Lower leg skin (tissue), 4 donors: ENCODE measurements at regions not wholly inside any gene's neighbourhood (a gene's known extent, or its start where the extent isn't known, plus 50 kb on each side); places are given as distances from the start of the nearest gene placed in this dataset.

Experiments used
- DNase-seq, 2 donors: peaks; one replicate each; pipeline ENCODE4 v3.0.0-alpha.2; 2019; ENCODE audit warnings: low spot score in 2 of 2
- H3K4me3 ChIP-seq: fragments of 200-600 bp; sonication (generic); 2 replicates; pipeline ENCODE4 v1.5.1; 2017; ENCODE audit warnings: mild to moderate bottlenecking, low read depth; ENCODE audit not compliant: poor library complexity, severe bottlenecking
- CTCF ChIP-seq, 3 donors: fragments of 450-650 bp; IDR thresholded peaks; one replicate each; pipeline ENCODE4 v1.5.1; 2016; ENCODE audit warnings: antibody characterized with exemption in 3 of 3, mild to moderate bottlenecking in 3 of 3, moderate library complexity in 2 of 3
- POLR2A ChIP-seq, 2 donors: fragments of 450-650 bp; IDR thresholded peaks; one replicate each; pipeline ENCODE4 v1.6.1; 2016 to 2017; ENCODE audit warnings: antibody characterized with exemption in 2 of 2, mild to moderate bottlenecking in 1 of 2, moderate library complexity in 1 of 2
- WGBS, 2 donors: methylation state at CpG; one replicate each; pipeline ENCODE4 v1.1.5; 2018; 5-methylcytosine and 5-hydroxymethylcytosine counted together
- intact Hi-C: fragments of 100-400 bp; cut with DNase I; formaldehyde crosslinking; loops from one replicate; pipeline ENCODE4 v1.15.0; 2023; ENCODE audit warnings: low total_unique reads

GRCh38 chr2:106972782-106973181, 86.8 kb upstream of the ST6GAL2 start:
- WGBS, 2 donors = 70 to 79% methylated on average over 2 of the region's 2 CpGs
- no peak overlapping the region for H3K4me3 ChIP-seq
- TF ChIP-seq CTCF (IDR thresholded peaks at IDR 0.05) (no peak), POLR2A (IDR thresholded peaks at IDR 0.05) (no peak)
- no peak for DNase-seq
- intact Hi-C loops = no loop called here

GRCh38 chr2:106974891-106975290, 88.9 kb upstream of the ST6GAL2 start:
- TF ChIP-seq POLR2A (IDR thresholded peaks at IDR 0.05) = no peak
- TF ChIP-seq CTCF (IDR thresholded peaks at IDR 0.05) = no peak
- no peak overlapping the region for H3K4me3 ChIP-seq
- 74 to 81% methylated on average over 1 of the region's 1 CpG for WGBS, 2 donors
- intact Hi-C loops = no loop called here
- DNase-seq = no peak

- TF ChIP-seq CTCF (IDR thresholded peaks at IDR 0.05) = no peak
- no peak for TF ChIP-seq POLR2A (IDR thresholded peaks at IDR 0.05)
- WGBS, 2 donors = 70 to 83% methylated on average over 1 of the region's 1 CpG
- intact Hi-C loops = no loop called here
- DNase-seq = no peak
- no peak overlapping the region for H3K4me3 ChIP-seq
Measured at GRCh38 chr2:106975641-106976040, 89.7 kb upstream of the ST6GAL2 start.

GRCh38 chr2:106976548-106976947, 90.6 kb upstream of the ST6GAL2 start:
- intact Hi-C loops = no loop called here
- TF ChIP-seq POLR2A (IDR thresholded peaks at IDR 0.05) (no peak), CTCF (IDR thresholded peaks at IDR 0.05) (no peak)
- no peak overlapping the region for H3K4me3 ChIP-seq
- 81 to 88% methylated on average over 6 of the region's 6 CpGs for WGBS, 2 donors
- DNase-seq = no peak

GRCh38 chr2:106977717-106978116, 91.8 kb upstream of the ST6GAL2 start:
- 38 to 54% methylated on average over 3 of the region's 3 CpGs for WGBS, 2 donors
- no peak for TF ChIP-seq CTCF (IDR thresholded peaks at IDR 0.05)
- no peak for TF ChIP-seq POLR2A (IDR thresholded peaks at IDR 0.05)
- no peak overlapping the region for H3K4me3 ChIP-seq
- intact Hi-C loops = no loop called here
- no peak for DNase-seq

- WGBS, 2 donors = 94 to 95% methylated on average over 13 of the region's 13 CpGs
- H3K4me3 ChIP-seq = no peak overlapping the region
- TF ChIP-seq POLR2A (IDR thresholded peaks at IDR 0.05) (no peak), CTCF (IDR thresholded peaks at IDR 0.05) (no peak)
- intact Hi-C loops = no loop called here
- no peak for DNase-seq
Measured at GRCh38 chr2:106978647-106979046, 92.7 kb upstream of the ST6GAL2 start.
